ENCODE measurements at regions not wholly inside any gene's neighbourhood (a gene's known extent, or its start where the extent isn't known, plus 50 kb on each side); places are given as distances from the start of the nearest gene placed in this dataset.
A peak's percentile ranks its signal among the peaks of the same experiment; 100 is the strongest.

- no peak overlapping the region for H3K4me3 Mint-ChIP-seq
- no peak overlapping the region for H3K4me2 ChIP-seq
Measured at GRCh38 chr3:94323596-94323995, 260.7 kb downstream of the NSUN3 start.

GRCh38 chr3:94331831-94332230, 269.0 kb downstream of the NSUN3 start:
- H3K79me2 ChIP-seq (ENCODE audit: low read depth): no peaks in the 10 kb centered on the region
- DNase-seq (ENCODE audit: low spot score): no peak
- H3K27ac ChIP-seq: no peak overlapping the region
- H3K27ac Mint-ChIP-seq: no peak overlapping the region
- no peaks in the 10 kb centered on the region for H3K4me1 Mint-ChIP-seq
- no peaks in the 10 kb centered on the region for H4K20me1 ChIP-seq (ENCODE audit: low read depth)
- H3K36me3 ChIP-seq: no peaks in the 10 kb centered on the region
- H3K9ac ChIP-seq: no peak overlapping the region
- no peak overlapping the region for H3K4me3 Mint-ChIP-seq
- no peak overlapping the region for H3K4me2 ChIP-seq
- no peaks in the 10 kb centered on the region for H3F3A ChIP-seq (ENCODE audit: low read depth)
- no peaks in the 10 kb centered on the region for H3K27me3 ChIP-seq
- H3K9me3 ChIP-seq (ENCODE audit: low read depth): no peaks in the 10 kb centered on the region
- H3K4me3 ChIP-seq: no peak overlapping the region
- TF ChIP-seq CTCF (IDR thresholded peaks at IDR 0.05): no peak
- TF ChIP-seq EZH2 (IDR thresholded peaks at IDR 0.05): no peak
- no peak for TF ChIP-seq EZH2phosphoT487 (IDR thresholded peaks at IDR 0.05)
- H3K36me3 Mint-ChIP-seq: no peaks in the 10 kb centered on the region
- H2AFZ ChIP-seq (replicated peaks): no peak overlapping the region
- H3K27me3 Mint-ChIP-seq (ENCODE audit: insufficient read depth, low read depth): no peaks in the 10 kb centered on the region
- H3K9me3 Mint-ChIP-seq: no peaks in the 10 kb centered on the region
- no peaks in the 10 kb centered on the region for H3K4me1 ChIP-seq

More at GRCh38 chr3:94323596-94323995, 260.7 kb downstream of the NSUN3 start:
- no peak for DNase-seq (ENCODE audit: low spot score)
- no peaks in the 10 kb centered on the region for H3K9me3 ChIP-seq (ENCODE audit: low read depth)
- Mint-ChIP-seq H3K4me1 (no peaks in the 10 kb centered on the region), H3K9me3 (no peaks in the 10 kb centered on the region), H3K36me3 (no peaks in the 10 kb centered on the region), H3K27ac (no peak overlapping the region), H3K27me3 (ENCODE audit: insufficient read depth, low read depth) (no peaks in the 10 kb centered on the region)
- no peaks in the 10 kb centered on the region for H3F3A ChIP-seq (ENCODE audit: low read depth)
- no peak overlapping the region for H3K9ac ChIP-seq
- no peaks in the 10 kb centered on the region for H3K4me1 ChIP-seq
- no peak overlapping the region for H3K27ac ChIP-seq
- no peaks in the 10 kb centered on the region for H3K36me3 ChIP-seq
- no peak overlapping the region for H3K4me3 ChIP-seq
- no peaks in the 10 kb centered on the region for H3K27me3 ChIP-seq
- no peaks in the 10 kb centered on the region for H3K79me2 ChIP-seq (ENCODE audit: low read depth)
- TF ChIP-seq EZH2 (IDR thresholded peaks at IDR 0.05) (no peak), CTCF (IDR thresholded peaks at IDR 0.05) (no peak), EZH2phosphoT487 (IDR thresholded peaks at IDR 0.05) (no peak)
- no peaks in the 10 kb centered on the region for H4K20me1 ChIP-seq (ENCODE audit: low read depth)
- no peak overlapping the region for H2AFZ ChIP-seq (replicated peaks)

GRCh38 chr3:94336046-94336753, 273.3 kb downstream of the NSUN3 start:
- no peak overlapping the region for H3K27ac Mint-ChIP-seq
- no peak overlapping the region for H3K4me3 Mint-ChIP-seq

More at GRCh38 chr3:94336046-94336753, 273.3 kb downstream of the NSUN3 start:
- Mint-ChIP-seq H3K9me3 (no peaks in the 10 kb centered on the region), H3K4me1 (no peaks in the 10 kb centered on the region), H3K27me3 (ENCODE audit: insufficient read depth, low read depth) (no peaks in the 10 kb centered on the region), H3K36me3 (no peaks in the 10 kb centered on the region)
- H3K27me3 ChIP-seq: no peaks in the 10 kb centered on the region
- no peaks in the 10 kb centered on the region for H3F3A ChIP-seq (ENCODE audit: low read depth)
- H2AFZ ChIP-seq (replicated peaks): no peak overlapping the region
- H4K20me1 ChIP-seq (ENCODE audit: low read depth): no peaks in the 10 kb centered on the region
- no peaks in the 10 kb centered on the region for H3K9me3 ChIP-seq (ENCODE audit: low read depth)
- no peaks in the 10 kb centered on the region for H3K36me3 ChIP-seq
- peak; percentile 64 for DNase-seq (ENCODE audit: low spot score)
- H3K4me2 ChIP-seq: no peak overlapping the region
- H3K9ac ChIP-seq: no peak overlapping the region
- H3K4me3 ChIP-seq: no peak overlapping the region
- H3K79me2 ChIP-seq (ENCODE audit: low read depth): no peaks in the 10 kb centered on the region
- H3K4me1 ChIP-seq: no peaks in the 10 kb centered on the region
- no peak for TF ChIP-seq EZH2 (IDR thresholded peaks at IDR 0.05)
- peak; percentile 73 for TF ChIP-seq CTCF (IDR thresholded peaks at IDR 0.05)
- no peak for TF ChIP-seq EZH2phosphoT487 (IDR thresholded peaks at IDR 0.05)
- H3K27ac ChIP-seq: no peak overlapping the region

Data from neural progenitor cell (in vitro differentiated cells).